Breast epithelium (tissue), 4 donors: ENCODE measurements at regions not wholly inside any gene's neighbourhood (a gene's known extent, or its start where the extent isn't known, plus 50 kb on each side); places are given as distances from the start of the nearest gene placed in this dataset.
"Not testable (repeated sequence)": the region's sequence is repeated elsewhere in the genome, so short reads cannot be mapped to it uniquely, and the experiment has no call there.

ENCODE experiments used
- DNase-seq, 2 donors: peaks; one replicate each; pipeline ENCODE4 v3.0.0-alpha.2; 2019; ENCODE audit warnings: low spot score in 2 of 2
- H3K27ac ChIP-seq, 2 donors: fragments of 200-600 bp; sonication (generic) in 1 of 2; one replicate each; pipeline ENCODE4 v1.5.1; 2016 to 2019; ENCODE audit warnings: mild to moderate bottlenecking in 1 of 2
- H3K27me3 ChIP-seq, 2 donors: fragments of 200-600 bp; sonication (generic) in 1 of 2; one replicate each; pipeline versions ENCODE4 v1.5.1 to v1.6.0; 2017 to 2019; ENCODE audit warnings: control low read depth in 1 of 2, mild to moderate bottlenecking in 1 of 2
- H3K36me3 ChIP-seq: fragments of 200-600 bp; one replicate; pipeline ENCODE4 v1.5.1; 2019
- H3K4me1 ChIP-seq, 2 donors: fragments of 200-600 bp; sonication (generic); one replicate each; pipeline ENCODE4 v1.5.1; 2016 to 2019; ENCODE audit warnings: control low read depth in 1 of 2
- H3K4me3 ChIP-seq, 3 donors: fragments of 200-600 bp; sonication (generic); 1 replicate in 2 of 3; 2 replicates in 1 of 3; pipeline ENCODE4 v1.5.1; 2016 to 2019; ENCODE audit warnings: mild to moderate bottlenecking in 3 of 3, moderate library complexity in 2 of 3
- H3K9me3 ChIP-seq, 2 donors: fragments of 200-600 bp; sonication (generic) in 1 of 2; one replicate each; pipeline ENCODE4 v1.5.1; 2016 to 2019; ENCODE audit warnings: control low read depth in 1 of 2
- POLR2A ChIP-seq: fragments of 450-650 bp; IDR thresholded peaks from one replicate; pipeline ENCODE4 v1.6.1; 2016; ENCODE audit warnings: antibody characterized with exemption, mild to moderate bottlenecking, moderate library complexity
- POLR2AphosphoS5 ChIP-seq, 3 donors: sonication (generic); formaldehyde crosslinking; IDR thresholded peaks; one replicate each; pipeline ENCODE4 v1.6.1; 2017; ENCODE audit warnings: antibody characterized with exemption in 3 of 3
- intact Hi-C: fragments of 100-400 bp; cut with DNase I; formaldehyde crosslinking; loops from one replicate; pipeline ENCODE4 v1.15.1; 2023; ENCODE audit warnings: low total_unique reads
- TF ChIP-seq, protein P1 (sequence below), 3 donors: fragments of 450-650 bp; IDR thresholded peaks; one replicate each; pipeline ENCODE4 v1.5.1; 2016 to 2017; ENCODE audit warnings: antibody characterized with exemption in 3 of 3, mild to moderate bottlenecking in 3 of 3, moderate library complexity in 3 of 3

- Histone ChIP-seq H3K4me3 (no peak overlapping the region), H3K4me1 (no peaks in the 10 kb centered on the region), H3K36me3 (no peaks in the 10 kb centered on the region), H3K9me3 (no peaks in the 10 kb centered on the region), H3K27ac (no peak overlapping the region), H3K27me3 (no peaks in the 10 kb centered on the region)
- no peak for DNase-seq
- intact Hi-C loops: no loop called here
- TF ChIP-seq, protein P1, sequence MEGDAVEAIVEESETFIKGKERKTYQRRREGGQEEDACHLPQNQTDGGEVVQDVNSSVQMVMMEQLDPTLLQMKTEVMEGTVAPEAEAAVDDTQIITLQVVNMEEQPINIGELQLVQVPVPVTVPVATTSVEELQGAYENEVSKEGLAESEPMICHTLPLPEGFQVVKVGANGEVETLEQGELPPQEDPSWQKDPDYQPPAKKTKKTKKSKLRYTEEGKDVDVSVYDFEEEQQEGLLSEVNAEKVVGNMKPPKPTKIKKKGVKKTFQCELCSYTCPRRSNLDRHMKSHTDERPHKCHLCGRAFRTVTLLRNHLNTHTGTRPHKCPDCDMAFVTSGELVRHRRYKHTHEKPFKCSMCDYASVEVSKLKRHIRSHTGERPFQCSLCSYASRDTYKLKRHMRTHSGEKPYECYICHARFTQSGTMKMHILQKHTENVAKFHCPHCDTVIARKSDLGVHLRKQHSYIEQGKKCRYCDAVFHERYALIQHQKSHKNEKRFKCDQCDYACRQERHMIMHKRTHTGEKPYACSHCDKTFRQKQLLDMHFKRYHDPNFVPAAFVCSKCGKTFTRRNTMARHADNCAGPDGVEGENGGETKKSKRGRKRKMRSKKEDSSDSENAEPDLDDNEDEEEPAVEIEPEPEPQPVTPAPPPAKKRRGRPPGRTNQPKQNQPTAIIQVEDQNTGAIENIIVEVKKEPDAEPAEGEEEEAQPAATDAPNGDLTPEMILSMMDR (IDR thresholded peaks at IDR 0.05): no peak
- no peak for TF ChIP-seq POLR2A
- no peak for TF ChIP-seq POLR2AphosphoS5 (IDR thresholded peaks at IDR 0.05)
Observed at GRCh38 chr1:245060684-245061374, 94.0 kb upstream of the KIF26B start.

GRCh38 chr1:245059806-245060424, 94.9 kb upstream of the KIF26B start:
- no peak for DNase-seq
- no peaks in the 10 kb centered on the region for H3K9me3 ChIP-seq
- no peak overlapping the region for H3K4me3 ChIP-seq
- intact Hi-C loops: no loop called here
- TF ChIP-seq POLR2A: no peak
- H3K27ac ChIP-seq: no peak overlapping the region
- no peaks in the 10 kb centered on the region for H3K36me3 ChIP-seq
- H3K27me3 ChIP-seq: no peaks in the 10 kb centered on the region
- no peaks in the 10 kb centered on the region for H3K4me1 ChIP-seq

GRCh38 chr1:245058882-245059281, 95.9 kb upstream of the KIF26B start:
- Histone ChIP-seq H3K27ac (no peak overlapping the region), H3K9me3 (no peaks in the 10 kb centered on the region), H3K4me1 (no peaks in the 10 kb centered on the region), H3K36me3 (no peaks in the 10 kb centered on the region), H3K4me3 (no peak overlapping the region), H3K27me3 (no peaks in the 10 kb centered on the region)
- intact Hi-C loops: no loop called here
- TF ChIP-seq POLR2AphosphoS5 (IDR thresholded peaks at IDR 0.05) (no peak), POLR2A (no peak)
- TF ChIP-seq, protein P1 (IDR thresholded peaks at IDR 0.05): no peak
- DNase-seq: no peak

- no peak overlapping the region for H3K4me3 ChIP-seq
- H3K36me3 ChIP-seq: no peaks in the 10 kb centered on the region
- TF ChIP-seq POLR2AphosphoS5 (IDR thresholded peaks at IDR 0.05) (no peak), POLR2A (no peak)
- TF ChIP-seq, protein P1 (IDR thresholded peaks at IDR 0.05): no peak
- intact Hi-C loops: no loop called here
- H3K9me3 ChIP-seq: no peaks in the 10 kb centered on the region
- no peak overlapping the region for H3K27ac ChIP-seq
- no peaks in the 10 kb centered on the region for H3K27me3 ChIP-seq
- DNase-seq: no peak
- no peaks in the 10 kb centered on the region for H3K4me1 ChIP-seq
Observed at GRCh38 chr1:245058436-245058835, 96.3 kb upstream of the KIF26B start.

DNA sequence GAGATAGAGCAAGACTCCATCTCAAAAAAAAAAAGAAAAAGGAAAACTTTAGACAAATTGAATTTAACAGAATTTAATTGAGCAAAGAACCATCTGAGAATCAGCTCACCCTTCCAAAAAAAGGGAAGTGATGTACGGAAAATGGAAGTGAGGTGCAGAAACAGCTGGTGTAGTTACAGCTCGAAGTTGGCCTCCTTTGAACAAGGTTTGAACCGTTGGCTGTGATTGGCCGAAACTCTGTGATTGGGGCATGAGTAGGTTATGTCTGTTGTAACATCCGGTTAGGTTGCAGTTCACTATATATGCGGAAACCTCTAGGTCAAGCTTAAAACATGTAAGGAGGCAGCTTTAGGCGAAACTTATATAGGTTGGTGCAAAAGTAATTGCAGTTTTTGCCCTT, 97.9 kb upstream of the KIF26B start:
- H3K27ac ChIP-seq: no peak overlapping the region
- TF ChIP-seq, protein P1 (IDR thresholded peaks at IDR 0.05): no peak
- TF ChIP-seq POLR2A: no peak
- no peak for TF ChIP-seq POLR2AphosphoS5 (IDR thresholded peaks at IDR 0.05)
- no peaks in the 10 kb centered on the region for H3K4me1 ChIP-seq
- intact Hi-C loops: no loop called here
- no peaks in the 10 kb centered on the region for H3K9me3 ChIP-seq
- no peak overlapping the region for H3K4me3 ChIP-seq
- H3K27me3 ChIP-seq: no peaks in the 10 kb centered on the region
- DNase-seq: no peak
- no peaks in the 10 kb centered on the region for H3K36me3 ChIP-seq

DNA sequence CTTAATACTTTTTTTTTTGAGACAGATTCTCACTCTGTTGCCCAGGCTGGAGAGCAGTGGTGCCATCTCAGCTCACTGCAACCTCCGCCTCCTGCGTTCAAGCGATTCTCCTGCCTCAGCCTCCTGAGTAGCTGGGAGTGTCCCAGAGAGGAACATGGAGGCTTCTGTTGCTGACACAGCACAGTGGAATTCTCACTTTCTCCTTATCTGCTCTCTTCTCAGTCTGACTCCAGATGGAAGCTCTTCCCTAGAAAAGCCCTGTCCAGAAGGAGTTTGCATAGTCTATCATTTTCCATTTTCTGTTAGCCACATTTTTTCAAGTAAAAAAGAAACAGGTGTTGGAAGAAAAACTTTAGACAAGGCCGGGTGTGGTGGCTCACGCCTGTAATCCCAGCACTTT, 98.5 kb upstream of the KIF26B start:
- H3K4me1 ChIP-seq, H3K4me3 ChIP-seq, H3K27me3 ChIP-seq, H3K36me3 ChIP-seq, intact Hi-C loops, H3K27ac ChIP-seq, H3K9me3 ChIP-seq, DNase-seq: not testable (repeated sequence)
